ENCODE measurements at regions not wholly inside any gene's neighbourhood (a gene's known extent, or its start where the extent isn't known, plus 50 kb on each side); places are given as distances from the start of the nearest gene placed in this dataset.

- Histone ChIP-seq H3K27me3 (no peaks in the 10 kb centered on the region), H3K36me3 (no peaks in the 10 kb centered on the region), H3K9me3 (no peaks in the 10 kb centered on the region), H3K4me3 (no peak overlapping the region), H3K27ac (no peak overlapping the region), H3K4me1 (no peaks in the 10 kb centered on the region)
- TF ChIP-seq, protein P1, sequence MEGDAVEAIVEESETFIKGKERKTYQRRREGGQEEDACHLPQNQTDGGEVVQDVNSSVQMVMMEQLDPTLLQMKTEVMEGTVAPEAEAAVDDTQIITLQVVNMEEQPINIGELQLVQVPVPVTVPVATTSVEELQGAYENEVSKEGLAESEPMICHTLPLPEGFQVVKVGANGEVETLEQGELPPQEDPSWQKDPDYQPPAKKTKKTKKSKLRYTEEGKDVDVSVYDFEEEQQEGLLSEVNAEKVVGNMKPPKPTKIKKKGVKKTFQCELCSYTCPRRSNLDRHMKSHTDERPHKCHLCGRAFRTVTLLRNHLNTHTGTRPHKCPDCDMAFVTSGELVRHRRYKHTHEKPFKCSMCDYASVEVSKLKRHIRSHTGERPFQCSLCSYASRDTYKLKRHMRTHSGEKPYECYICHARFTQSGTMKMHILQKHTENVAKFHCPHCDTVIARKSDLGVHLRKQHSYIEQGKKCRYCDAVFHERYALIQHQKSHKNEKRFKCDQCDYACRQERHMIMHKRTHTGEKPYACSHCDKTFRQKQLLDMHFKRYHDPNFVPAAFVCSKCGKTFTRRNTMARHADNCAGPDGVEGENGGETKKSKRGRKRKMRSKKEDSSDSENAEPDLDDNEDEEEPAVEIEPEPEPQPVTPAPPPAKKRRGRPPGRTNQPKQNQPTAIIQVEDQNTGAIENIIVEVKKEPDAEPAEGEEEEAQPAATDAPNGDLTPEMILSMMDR (IDR thresholded peaks at IDR 0.05), result no peak
- FAIRE-seq, result peak; percentile 47
- WGBS, 2 donors, result 80 to 92% methylated on average over 2 of the region's 2 CpGs
- intact Hi-C loops (cut with DNase I), result no loop called here
- DNase-seq, result no peak
- no peak for ATAC-seq
These were observed 193.4 kb upstream of the MID1 start for GRCh38 chrX:10813761-10814160.

GRCh38 chrX:10818651-10819050 lies 198.3 kb upstream of the MID1 start:
- Histone ChIP-seq H3K4me1 (no peaks in the 10 kb centered on the region), H3K27me3 (no peaks in the 10 kb centered on the region), H3K9me3 (no peaks in the 10 kb centered on the region), H3K4me3 (no peak overlapping the region), H3K27ac (no peak overlapping the region), H3K36me3 (no peaks in the 10 kb centered on the region)
- intact Hi-C loops (cut with DNase I), result no loop called here
- DNase-seq, result no peak
- TF ChIP-seq, protein P1 (IDR thresholded peaks at IDR 0.05), result no peak
- ATAC-seq, result no peak
- FAIRE-seq, result no peak

GRCh38 chrX:10819973-10820372 lies 199.6 kb upstream of the MID1 start:
- 47 to 69% methylated on average over 1 of the region's 1 CpG for WGBS, 2 donors
- ATAC-seq (no peak), FAIRE-seq (no peak)

DNA sequence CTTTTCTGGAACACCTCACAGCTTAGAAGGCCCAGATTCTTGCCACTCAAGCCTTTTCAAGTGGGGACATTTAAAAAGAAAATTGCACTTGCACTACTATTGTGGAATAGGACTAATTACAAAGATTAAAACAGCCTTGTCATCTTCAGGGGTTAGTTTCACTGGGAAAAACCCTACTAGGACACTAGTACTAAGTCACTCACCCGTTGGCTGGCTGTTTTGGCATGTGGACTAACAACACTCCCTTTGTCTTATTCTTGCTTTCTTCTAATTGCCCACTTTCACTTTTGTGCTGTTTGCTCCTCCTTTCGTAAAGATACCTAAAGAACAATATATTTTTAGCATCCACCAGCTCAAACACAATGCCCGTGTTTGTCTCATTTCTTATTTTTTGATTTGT lies 200.9 kb upstream of the MID1 start:
- H3K4me1 ChIP-seq, result no peaks in the 10 kb centered on the region
- H3K27ac ChIP-seq, result no peak overlapping the region
- DNase-seq (no peak), ATAC-seq (no peak), FAIRE-seq (no peak)
- intact Hi-C loops (cut with DNase I), result no loop called here
- 73 to 78% methylated on average over 3 of the region's 3 CpGs for WGBS, 2 donors
- H3K27me3 ChIP-seq, result no peaks in the 10 kb centered on the region
- H3K4me3 ChIP-seq, result no peak overlapping the region
- H3K36me3 ChIP-seq, result no peaks in the 10 kb centered on the region
- TF ChIP-seq, protein P1 (IDR thresholded peaks at IDR 0.05), result no peak
- no peaks in the 10 kb centered on the region for H3K9me3 ChIP-seq

More at GRCh38 chrX:10819973-10820372, 199.6 kb upstream of the MID1 start:
- TF ChIP-seq, protein P1 (IDR thresholded peaks at IDR 0.05), result no peak
- Histone ChIP-seq H3K27me3 (no peaks in the 10 kb centered on the region), H3K4me1 (no peaks in the 10 kb centered on the region), H3K27ac (no peak overlapping the region), H3K36me3 (no peaks in the 10 kb centered on the region), H3K4me3 (no peak overlapping the region), H3K9me3 (no peaks in the 10 kb centered on the region)
- no peak for DNase-seq
- intact Hi-C loops (cut with DNase I), result no loop called here

- Histone ChIP-seq H3K27me3 (no peaks in the 10 kb centered on the region), H3K4me1 (no peaks in the 10 kb centered on the region), H3K4me3 (no peak overlapping the region), H3K9me3 (no peaks in the 10 kb centered on the region), H3K36me3 (no peaks in the 10 kb centered on the region), H3K27ac (no peak overlapping the region)
- WGBS, 2 donors, result 78 to 93% methylated on average over 5 of the region's 5 CpGs
- DNase-seq, result no peak
- intact Hi-C loops (cut with DNase I), result no loop called here
- ATAC-seq, result no peak
- TF ChIP-seq, protein P1 (IDR thresholded peaks at IDR 0.05), result no peak
- no peak for FAIRE-seq
These were observed 207.7 kb upstream of the MID1 start for GRCh38 chrX:10828036-10828435.
